ENCODE measurements at regions not wholly inside any gene's neighbourhood (a gene's known extent, or its start where the extent isn't known, plus 50 kb on each side); places are given as distances from the start of the nearest gene placed in this dataset.

DNA sequence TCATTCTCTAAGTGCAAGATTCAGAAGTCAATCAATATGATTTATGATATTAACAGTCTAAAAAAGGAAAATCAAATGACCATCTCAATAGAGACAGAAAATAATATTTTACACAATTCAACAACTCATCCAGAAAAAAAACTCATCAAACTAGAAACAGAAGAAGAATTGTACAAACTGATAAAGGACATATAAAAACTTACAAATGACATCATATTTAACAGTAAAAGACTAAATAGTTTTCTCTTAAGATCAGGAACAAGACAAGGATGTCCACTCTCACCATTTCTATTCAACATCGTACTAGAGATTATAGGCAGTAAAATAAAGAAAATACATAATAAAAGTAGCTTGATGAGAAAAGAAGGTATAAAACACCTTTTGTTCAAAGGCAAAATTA, 527.3 kb downstream of the DACH1 start:
- Histone ChIP-seq H3K4me1 (no peaks in the 10 kb centered on the region), H3K27ac (no peak overlapping the region), H3K9me3 (no peaks in the 10 kb centered on the region), H3K36me3 (no peaks in the 10 kb centered on the region), H3K27me3 (no peaks in the 10 kb centered on the region), H3K9ac (ENCODE audit: low read depth in 2 of 2, low read length in 2 of 2) (no peak overlapping the region), H3K4me3 (no peak overlapping the region)
- TF ChIP-seq, protein P1, sequence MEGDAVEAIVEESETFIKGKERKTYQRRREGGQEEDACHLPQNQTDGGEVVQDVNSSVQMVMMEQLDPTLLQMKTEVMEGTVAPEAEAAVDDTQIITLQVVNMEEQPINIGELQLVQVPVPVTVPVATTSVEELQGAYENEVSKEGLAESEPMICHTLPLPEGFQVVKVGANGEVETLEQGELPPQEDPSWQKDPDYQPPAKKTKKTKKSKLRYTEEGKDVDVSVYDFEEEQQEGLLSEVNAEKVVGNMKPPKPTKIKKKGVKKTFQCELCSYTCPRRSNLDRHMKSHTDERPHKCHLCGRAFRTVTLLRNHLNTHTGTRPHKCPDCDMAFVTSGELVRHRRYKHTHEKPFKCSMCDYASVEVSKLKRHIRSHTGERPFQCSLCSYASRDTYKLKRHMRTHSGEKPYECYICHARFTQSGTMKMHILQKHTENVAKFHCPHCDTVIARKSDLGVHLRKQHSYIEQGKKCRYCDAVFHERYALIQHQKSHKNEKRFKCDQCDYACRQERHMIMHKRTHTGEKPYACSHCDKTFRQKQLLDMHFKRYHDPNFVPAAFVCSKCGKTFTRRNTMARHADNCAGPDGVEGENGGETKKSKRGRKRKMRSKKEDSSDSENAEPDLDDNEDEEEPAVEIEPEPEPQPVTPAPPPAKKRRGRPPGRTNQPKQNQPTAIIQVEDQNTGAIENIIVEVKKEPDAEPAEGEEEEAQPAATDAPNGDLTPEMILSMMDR (IDR thresholded peaks at IDR 0.05), result no peak
- intact Hi-C loops (cut with DNase I), result no loop called here
- no peak for DNase-seq

- TF ChIP-seq, protein P1 (IDR thresholded peaks at IDR 0.05), result no peak
- Histone ChIP-seq H3K9me3 (no peaks in the 10 kb centered on the region), H3K4me1 (no peaks in the 10 kb centered on the region), H3K27ac (no peak overlapping the region), H3K36me3 (no peaks in the 10 kb centered on the region), H3K4me3 (no peak overlapping the region), H3K9ac (ENCODE audit: low read depth in 2 of 2, low read length in 2 of 2) (no peak overlapping the region), H3K27me3 (no peaks in the 10 kb centered on the region)
- intact Hi-C loops (cut with DNase I), result no loop called here
- no peak for DNase-seq
Measured at GRCh38 chr13:71339005-71339404, 528.0 kb downstream of the DACH1 start.

DNA sequence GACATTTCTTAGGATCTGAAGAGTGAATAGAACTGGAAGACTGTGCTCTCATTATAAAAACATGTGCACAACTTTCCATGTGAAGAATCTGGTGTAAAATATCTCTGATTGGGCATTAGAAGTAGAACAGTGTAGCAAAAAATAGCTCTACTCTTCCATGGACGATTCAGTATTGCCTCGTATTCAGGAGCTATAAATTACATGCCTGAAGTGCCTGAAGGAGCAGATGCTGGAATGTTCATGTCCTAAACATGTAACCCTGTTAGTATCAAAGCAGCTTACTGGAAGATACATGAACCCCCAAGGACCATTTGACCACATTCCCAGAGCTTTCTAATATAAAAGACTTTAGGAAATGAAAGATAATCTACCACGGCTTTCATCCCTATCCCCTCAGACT, 528.9 kb downstream of the DACH1 start:
- Histone ChIP-seq H3K27me3 (no peaks in the 10 kb centered on the region), H3K4me1 (no peaks in the 10 kb centered on the region), H3K9me3 (no peaks in the 10 kb centered on the region), H3K4me3 (no peak overlapping the region), H3K27ac (no peak overlapping the region), H3K9ac (ENCODE audit: low read depth in 2 of 2, low read length in 2 of 2) (no peak overlapping the region), H3K36me3 (no peaks in the 10 kb centered on the region)
- DNase-seq, result no peak
- TF ChIP-seq, protein P1 (IDR thresholded peaks at IDR 0.05), result no peak
- intact Hi-C loops (cut with DNase I), result no loop called here

GRCh38 chr13:71327266-71327665, 539.7 kb downstream of the DACH1 start:
- H3K36me3 ChIP-seq, result no peaks in the 10 kb centered on the region
- no peak overlapping the region for H3K27ac ChIP-seq
- intact Hi-C loops (cut with DNase I), result no loop called here
- no peak for DNase-seq
- no peaks in the 10 kb centered on the region for H3K27me3 ChIP-seq
- TF ChIP-seq, protein P1 (IDR thresholded peaks at IDR 0.05), result no peak
- H3K4me3 ChIP-seq, result no peak overlapping the region
- no peak overlapping the region for H3K9ac ChIP-seq (ENCODE audit: low read depth in 2 of 2, low read length in 2 of 2)
- no peaks in the 10 kb centered on the region for H3K4me1 ChIP-seq
- H3K9me3 ChIP-seq, result no peaks in the 10 kb centered on the region

DNA sequence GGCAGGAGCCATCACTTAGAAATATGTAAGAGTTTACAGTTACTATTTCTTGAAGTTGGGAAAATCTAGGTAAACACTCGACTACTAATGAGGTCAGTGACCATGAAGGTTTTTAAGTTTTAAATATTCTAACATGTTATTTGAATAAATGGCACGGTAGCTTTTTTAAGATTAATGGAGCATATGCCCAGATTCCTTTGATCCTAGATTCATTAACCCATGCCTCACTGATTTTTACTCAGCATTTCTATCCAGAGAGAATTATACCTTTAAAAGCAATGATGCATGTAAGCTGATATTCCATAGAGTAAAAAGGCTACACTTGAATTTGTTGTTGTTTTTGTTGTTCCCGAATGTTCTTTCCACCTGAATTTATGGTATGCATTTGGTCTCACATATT, 541.4 kb downstream of the DACH1 start:
- Histone ChIP-seq H3K9ac (ENCODE audit: low read depth in 2 of 2, low read length in 2 of 2) (no peak overlapping the region), H3K9me3 (no peaks in the 10 kb centered on the region), H3K4me3 (no peak overlapping the region), H3K36me3 (no peaks in the 10 kb centered on the region), H3K4me1 (no peaks in the 10 kb centered on the region), H3K27ac (no peak overlapping the region), H3K27me3 (no peaks in the 10 kb centered on the region)
- TF ChIP-seq, protein P1 (IDR thresholded peaks at IDR 0.05), result no peak
- intact Hi-C loops (cut with DNase I), result no loop called here
- no peak for DNase-seq

- Histone ChIP-seq H3K9ac (ENCODE audit: low read depth in 2 of 2, low read length in 2 of 2) (no peak overlapping the region), H3K9me3 (no peaks in the 10 kb centered on the region), H3K27ac (no peak overlapping the region), H3K36me3 (no peaks in the 10 kb centered on the region), H3K4me3 (no peak overlapping the region), H3K27me3 (no peaks in the 10 kb centered on the region), H3K4me1 (no peaks in the 10 kb centered on the region)
- TF ChIP-seq, protein P1 (IDR thresholded peaks at IDR 0.05), result no peak
- intact Hi-C loops (cut with DNase I), result loop anchor here (5.0 kb wide), 1 partner anchor 559 kb away; no protein-coding TSS in a partner anchor
- DNase-seq, result no peak
Measured at GRCh38 chr13:71323266-71323665, 543.7 kb downstream of the DACH1 start.

All from colonic mucosa (tissue), 4 donors.